ENCODE measurements at regions not wholly inside any gene's neighbourhood (a gene's known extent, or its start where the extent isn't known, plus 50 kb on each side); places are given as distances from the start of the nearest gene placed in this dataset.
"Not testable (repeated sequence)": the region's sequence is repeated elsewhere in the genome, so short reads cannot be mapped to it uniquely, and the experiment has no call there.

DNA sequence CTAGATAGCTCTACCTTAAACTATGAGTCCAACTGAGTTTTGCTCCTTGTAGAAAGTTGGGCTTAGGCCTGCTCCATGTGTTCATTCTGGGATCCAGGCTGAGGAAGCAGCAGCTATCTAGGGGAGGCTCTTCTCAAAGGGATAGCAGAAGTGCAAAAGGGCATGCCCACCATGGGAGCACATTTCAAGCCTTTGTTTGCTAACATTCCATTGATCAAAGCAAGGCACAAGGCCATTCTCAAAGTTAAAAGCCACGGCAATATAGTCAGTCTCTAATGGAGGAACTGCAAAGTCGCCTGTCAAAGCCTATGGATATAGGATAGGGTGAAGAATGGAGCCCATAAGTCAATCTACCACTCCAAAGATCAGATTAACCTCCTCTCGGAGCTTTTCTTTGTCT, 488.1 kb upstream of the ARX start:
- H3K4me3 ChIP-seq (ENCODE audit: low read depth, low read length): no peak overlapping the region
- no peak for TF ChIP-seq CTCF (IDR thresholded peaks at IDR 0.05; ENCODE audit: low read depth, low read length, missing control alignments)
- DNase-seq (ENCODE audit: low read depth): no peak

DNA sequence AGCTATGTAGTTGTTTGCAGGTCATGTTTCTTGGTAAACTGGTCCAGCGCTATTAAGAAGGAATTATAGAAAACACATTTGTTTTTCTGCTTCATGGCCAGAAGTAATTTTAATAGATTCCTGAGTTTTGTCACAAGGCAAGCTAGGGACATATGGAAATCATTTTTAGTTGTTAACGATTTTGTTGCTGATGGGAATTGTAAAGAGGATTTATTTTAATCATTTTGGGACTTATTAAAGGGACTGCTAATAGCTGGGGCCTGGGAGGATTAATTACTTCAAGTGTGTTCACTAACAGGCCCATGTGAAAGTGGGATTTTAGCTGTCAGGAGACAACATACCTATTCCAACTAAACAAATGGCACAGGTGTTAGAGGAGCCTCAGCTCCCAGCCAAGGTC, 492.0 kb upstream of the ARX start:
- no peak for DNase-seq (ENCODE audit: low read depth)
- no peak for TF ChIP-seq CTCF (IDR thresholded peaks at IDR 0.05; ENCODE audit: low read depth, low read length, missing control alignments)
- no peak overlapping the region for H3K4me3 ChIP-seq (ENCODE audit: low read depth, low read length)

GRCh38 chrX:25519258-25519657, 503.5 kb upstream of the ARX start:
- TF ChIP-seq CTCF (IDR thresholded peaks at IDR 0.05; ENCODE audit: low read depth, low read length, missing control alignments): no peak
- no peak for DNase-seq (ENCODE audit: low read depth)
- no peak overlapping the region for H3K4me3 ChIP-seq (ENCODE audit: low read depth, low read length)

DNA sequence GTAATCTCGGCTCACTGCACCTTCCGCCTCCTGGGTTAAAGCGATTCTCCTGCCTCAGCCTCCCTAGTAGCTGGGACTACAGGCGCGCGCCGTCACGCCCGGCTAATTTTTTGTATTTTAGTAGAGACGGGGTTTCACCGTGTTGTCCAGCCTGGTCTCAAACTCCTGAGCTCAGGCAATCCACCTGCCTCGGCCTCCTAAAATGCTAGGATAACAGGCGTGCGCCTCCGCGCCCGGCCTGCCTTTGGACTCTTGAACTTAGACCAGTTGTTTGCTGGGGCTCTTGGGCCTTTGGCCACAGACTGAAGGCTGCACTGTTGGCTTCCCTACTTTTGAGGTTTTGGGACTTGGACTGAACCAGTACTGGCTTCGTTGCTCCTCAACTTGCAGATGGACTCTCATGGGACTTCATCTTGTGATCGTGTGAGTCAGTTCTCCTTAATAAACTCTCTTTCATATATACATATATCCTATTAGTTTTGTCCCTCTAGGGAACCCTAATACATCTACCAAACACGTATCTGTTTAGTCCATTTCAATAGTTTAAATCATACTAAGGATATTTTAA, 506.8 kb upstream of the ARX start:
- DNase-seq (ENCODE audit: low read depth): not testable (repeated sequence)

GRCh38 chrX:25523574-25524540, 508.1 kb upstream of the ARX start:
- H3K4me3 ChIP-seq (ENCODE audit: low read depth, low read length): no peak overlapping the region
- DNase-seq (ENCODE audit: low read depth): no peak
- TF ChIP-seq CTCF (IDR thresholded peaks at IDR 0.05; ENCODE audit: low read depth, low read length, missing control alignments): no peak

More for the DNA sequence above, 506.8 kb upstream of the ARX start:
- H3K4me3 ChIP-seq (ENCODE audit: low read depth, low read length): not testable (repeated sequence)

- H3K4me3 ChIP-seq (ENCODE audit: low read depth, low read length): no peak overlapping the region
- DNase-seq (ENCODE audit: low read depth): no peak
- no peak for TF ChIP-seq CTCF (IDR thresholded peaks at IDR 0.05; ENCODE audit: low read depth, low read length, missing control alignments)
Measured at GRCh38 chrX:25527156-25527555, 511.4 kb upstream of the ARX start.

DNA sequence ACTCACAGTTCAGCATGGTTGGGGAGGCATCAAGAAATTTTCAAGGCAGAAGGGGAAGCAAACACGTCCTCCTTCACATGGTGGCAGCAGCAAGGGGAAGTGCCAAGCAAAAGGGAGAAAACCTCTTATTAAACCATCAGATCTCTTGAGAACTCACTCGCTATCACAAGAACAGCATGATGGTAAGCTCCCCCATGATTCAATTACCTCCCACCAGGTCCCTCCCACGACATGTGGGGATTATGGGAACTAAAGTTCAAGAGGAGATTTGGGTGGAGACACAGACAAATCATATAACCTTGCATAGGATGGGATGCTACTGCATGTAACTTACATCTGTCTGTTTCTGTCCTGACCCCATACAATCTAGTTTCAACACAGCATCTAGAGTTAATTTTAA, 511.8 kb upstream of the ARX start:
- no peak for DNase-seq (ENCODE audit: low read depth)
- no peak overlapping the region for H3K4me3 ChIP-seq (ENCODE audit: low read depth, low read length)
- no peak for TF ChIP-seq CTCF (IDR thresholded peaks at IDR 0.05; ENCODE audit: low read depth, low read length, missing control alignments)

All from GM12864 (cell line).